ENCODE measurements at regions not wholly inside any gene's neighbourhood (a gene's known extent, or its start where the extent isn't known, plus 50 kb on each side); places are given as distances from the start of the nearest gene placed in this dataset.

GRCh38 chr10:4687397-4687796 lies 138.6 kb upstream of the AKR1E2 start:
- intact Hi-C loops (cut with micrococcal nuclease; ENCODE audit: unreplicated experiment), result loop anchor here (2.0 kb wide), 1 partner anchor 25 kb away; no protein-coding TSS in a partner anchor
- ChIA-PET POLR2A (ENCODE audit: unreplicated experiment) (no interaction called here), CTCF (no interaction called here)
- Histone ChIP-seq H4K20me1 (ENCODE audit: insufficient read depth) (no peaks in the 10 kb centered on the region), H3K36me3 (ENCODE audit: low read depth) (no peaks in the 10 kb centered on the region), H3K79me2 (ENCODE audit: low read depth) (no peaks in the 10 kb centered on the region), H3K9me2 (ENCODE audit: insufficient read depth) (no peaks in the 10 kb centered on the region), H3K27ac (peak overlapping the region; percentile 78), H3K4me3 (no peak overlapping the region), H3F3A (ENCODE audit: insufficient read depth, low read depth) (peaks cover 5% of the 10 kb centered on the region; the same call in 1 of the 2 replicates), H2AFZ (no peak overlapping the region), H3K9me3 (ENCODE audit: insufficient read depth, low read depth) (no peaks in the 10 kb centered on the region), H3K27me3 (ENCODE audit: insufficient read depth, low read depth) (no peaks in the 10 kb centered on the region), H3K4me1 (replicated peaks; ENCODE audit: insufficient read depth) (peaks cover 23% of the 10 kb centered on the region), H3K4me2 (peak overlapping the region; percentile 34; the same call in 1 of the 2 replicates)
- no TSS peak for BruUV-seq (replicated peaks)
- TF ChIP-seq EZH2 (IDR thresholded peaks at IDR 0.05; ENCODE audit: low read depth) (no peak), CTCF (conservative IDR thresholded peaks at IDR 0.05) (no peak)
- DNase-seq, result no peak

GRCh38 chr10:4686644-4686996 lies 139.4 kb upstream of the AKR1E2 start:
- no peak for TF ChIP-seq EZH2 (IDR thresholded peaks at IDR 0.05; ENCODE audit: low read depth)
- TF ChIP-seq CTCF (conservative IDR thresholded peaks at IDR 0.05), result no peak
- peak overlapping the region; percentile 53; the same call in 1 of the 2 replicates for H2AFZ ChIP-seq
- DNase-seq, result peak in 1 of 2 experiments; percentile 88
- no TSS peak for BruUV-seq (replicated peaks)
- intact Hi-C loops (cut with micrococcal nuclease; ENCODE audit: unreplicated experiment), result loop anchor here (2.0 kb wide), 1 partner anchor 24 kb away; no protein-coding TSS in a partner anchor
- H3K4me3 ChIP-seq, result no peak overlapping the region
- H3K9me3 ChIP-seq (ENCODE audit: insufficient read depth, low read depth), result no peaks in the 10 kb centered on the region
- H3K4me1 ChIP-seq (replicated peaks; ENCODE audit: insufficient read depth), result peaks cover 21% of the 10 kb centered on the region
- peak overlapping the region; percentile 78 for H3K27ac ChIP-seq
- H3K4me2 ChIP-seq, result peak overlapping the region; percentile 34
- ChIA-PET CTCF (no interaction called here), POLR2A (ENCODE audit: unreplicated experiment) (interaction anchor here (0.5 kb wide), 1 partner anchor 24 kb away, joined by 5 read pairs; no protein-coding TSS in a partner anchor)
- H3K79me2 ChIP-seq (ENCODE audit: low read depth), result no peaks in the 10 kb centered on the region
- H3K27me3 ChIP-seq (ENCODE audit: insufficient read depth, low read depth), result no peaks in the 10 kb centered on the region
- no peaks in the 10 kb centered on the region for H4K20me1 ChIP-seq (ENCODE audit: insufficient read depth)
- H3F3A ChIP-seq (ENCODE audit: insufficient read depth, low read depth), result peaks cover 3% of the 10 kb centered on the region; the same call in 1 of the 2 replicates
- H3K36me3 ChIP-seq (ENCODE audit: low read depth), result no peaks in the 10 kb centered on the region
- H3K9me2 ChIP-seq (ENCODE audit: insufficient read depth), result no peaks in the 10 kb centered on the region

- Histone ChIP-seq H3K4me3 (no peak overlapping the region), H3F3A (ENCODE audit: insufficient read depth, low read depth) (no peaks in the 10 kb centered on the region; the same call in 1 of the 2 replicates), H2AFZ (peak overlapping the region; percentile 53; the same call in 1 of the 2 replicates), H3K27ac (peak overlapping the region; percentile 78), H3K4me2 (peak overlapping the region; percentile 34; the same call in 1 of the 2 replicates), H3K79me2 (ENCODE audit: low read depth) (no peaks in the 10 kb centered on the region), H3K4me1 (replicated peaks; ENCODE audit: insufficient read depth) (peaks cover 19% of the 10 kb centered on the region; the same call in 1 of the 2 replicates), H3K27me3 (ENCODE audit: insufficient read depth, low read depth) (no peaks in the 10 kb centered on the region), H3K9me2 (ENCODE audit: insufficient read depth) (no peaks in the 10 kb centered on the region), H4K20me1 (ENCODE audit: insufficient read depth) (no peaks in the 10 kb centered on the region), H3K36me3 (ENCODE audit: low read depth) (no peaks in the 10 kb centered on the region), H3K9me3 (ENCODE audit: insufficient read depth, low read depth) (no peaks in the 10 kb centered on the region)
- TF ChIP-seq EZH2 (IDR thresholded peaks at IDR 0.05; ENCODE audit: low read depth) (no peak), CTCF (conservative IDR thresholded peaks at IDR 0.05) (no peak)
- no peak for DNase-seq
- intact Hi-C loops (cut with micrococcal nuclease; ENCODE audit: unreplicated experiment), result loop anchor here (2.0 kb wide), 1 partner anchor 23 kb away; no protein-coding TSS in a partner anchor
- BruUV-seq (replicated peaks), result no TSS peak
- ChIA-PET CTCF (no interaction called here), POLR2A (ENCODE audit: unreplicated experiment) (interaction anchor here (0.5 kb wide), 1 partner anchor 18 kb away, joined by 4 read pairs; no protein-coding TSS in a partner anchor)
These were observed 139.9 kb upstream of the AKR1E2 start for GRCh38 chr10:4685904-4686643.
